ENCODE measurements at regions not wholly inside any gene's neighbourhood (a gene's known extent, or its start where the extent isn't known, plus 50 kb on each side); places are given as distances from the start of the nearest gene placed in this dataset.

DNA sequence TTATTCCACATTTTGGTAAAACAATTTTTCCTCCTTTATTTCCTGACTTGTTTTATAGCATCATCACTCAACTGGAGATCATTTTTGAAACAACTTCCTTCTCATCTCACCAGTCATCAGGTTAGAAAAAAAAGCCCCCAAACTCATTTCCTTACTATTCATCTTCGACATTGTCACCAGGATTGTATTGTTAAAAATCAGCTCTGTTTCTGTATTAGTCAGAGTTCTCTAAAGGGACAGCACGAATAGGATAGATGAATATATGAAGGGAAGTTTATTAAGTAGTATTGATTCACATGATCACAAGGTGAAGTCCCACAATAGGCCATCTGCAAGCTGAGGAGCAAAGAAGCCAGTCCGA, 392.6 kb downstream of the FUT8 start:
- Histone ChIP-seq H3K4me3 (ENCODE audit: low read length) (no peak overlapping the region), H3K9me3 (ENCODE audit: control insufficient read depth in 2 of 3, low read length in 3 of 3) (peaks cover 0 to 13% (median 4%) of the 10 kb centered on the region in 3 experiments), H3K27me3 (ENCODE audit: control insufficient read depth in 2 of 2, insufficient read depth in 2 of 2, low read length in 2 of 2) (no peaks in the 10 kb centered on the region), H3K4me1 (ENCODE audit: control insufficient read depth in 2 of 2, insufficient read depth in 2 of 2, low read length in 2 of 2) (no peaks in the 10 kb centered on the region), H3K36me3 (ENCODE audit: control insufficient read depth in 2 of 3, insufficient read depth in 3 of 3, low read length in 3 of 3) (no peaks in the 10 kb centered on the region), H3K27ac (ENCODE audit: low read depth, low read length) (no peak overlapping the region)
- DNase-seq (no peak), ATAC-seq (no peak)
- Mint-ChIP-seq H3K27me3 (peaks cover 0 to 5% (median 0%) of the 10 kb centered on the region in 5 donors), H3K27ac (no peak overlapping the region), H3K36me3 (peaks cover 0 to 3% (median 0%) of the 10 kb centered on the region in 5 donors), H3K4me3 (no peak overlapping the region), H3K9me3 (peaks cover 0 to 4% (median 2%) of the 10 kb centered on the region in 11 donors), H3K4me1 (no peaks in the 10 kb centered on the region)
- POLR2A ChIA-PET, result no interaction called here
- intact Hi-C loops (cut with micrococcal nuclease), result no loop called here
- CTCF ChIA-PET, result no interaction called here

DNA sequence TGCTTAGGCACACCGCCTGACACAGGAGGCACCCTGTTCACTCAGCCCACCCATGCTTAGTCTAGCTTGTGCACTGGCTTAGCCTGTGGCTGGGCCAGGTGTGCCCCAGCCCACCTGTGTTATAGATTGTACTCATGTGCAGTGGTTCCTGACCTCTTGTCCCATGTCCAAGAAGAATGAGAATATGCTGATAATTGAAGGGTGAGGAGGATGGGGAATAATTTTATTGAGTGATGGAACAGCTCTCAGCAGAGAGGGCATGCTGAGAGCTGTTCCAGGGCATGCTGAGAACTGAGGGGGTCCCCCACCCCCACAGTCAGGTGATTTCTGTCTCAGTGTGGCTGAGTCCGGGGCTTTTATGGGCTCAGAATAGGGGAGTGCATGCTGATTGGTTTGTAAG, 395.9 kb downstream of the FUT8 start:
- no peak overlapping the region for H3K27ac Mint-ChIP-seq
- DNase-seq (no peak), ATAC-seq (no peak)
- Histone ChIP-seq H3K4me1 (ENCODE audit: control insufficient read depth in 2 of 2, insufficient read depth in 2 of 2, low read length in 2 of 2) (no peaks in the 10 kb centered on the region), H3K36me3 (ENCODE audit: control insufficient read depth in 2 of 3, insufficient read depth in 3 of 3, low read length in 3 of 3) (no peaks in the 10 kb centered on the region), H3K9me3 (ENCODE audit: control insufficient read depth in 2 of 3, low read length in 3 of 3) (peaks cover 0 to 13% (median 4%) of the 10 kb centered on the region in 3 experiments), H3K27me3 (ENCODE audit: control insufficient read depth in 2 of 2, insufficient read depth in 2 of 2, low read length in 2 of 2) (no peaks in the 10 kb centered on the region), H3K4me3 (ENCODE audit: low read length) (no peak overlapping the region), H3K27ac (ENCODE audit: low read depth, low read length) (no peak overlapping the region)
- ChIA-PET POLR2A (no interaction called here), CTCF (no interaction called here)
- peaks cover 0 to under 1% (median under 1%) of the 10 kb centered on the region in 7 donors for H3K4me1 Mint-ChIP-seq
- intact Hi-C loops (cut with micrococcal nuclease), result no loop called here
- H3K27me3 Mint-ChIP-seq, result peaks cover 0 to 17% (median 0%) of the 10 kb centered on the region in 5 donors
- H3K9me3 Mint-ChIP-seq, result peaks cover 0 to 8% (median 2%) of the 10 kb centered on the region in 11 donors
- no peak overlapping the region for H3K4me3 Mint-ChIP-seq
- peaks cover 0 to 4% (median 0%) of the 10 kb centered on the region in 5 donors for H3K36me3 Mint-ChIP-seq

DNA sequence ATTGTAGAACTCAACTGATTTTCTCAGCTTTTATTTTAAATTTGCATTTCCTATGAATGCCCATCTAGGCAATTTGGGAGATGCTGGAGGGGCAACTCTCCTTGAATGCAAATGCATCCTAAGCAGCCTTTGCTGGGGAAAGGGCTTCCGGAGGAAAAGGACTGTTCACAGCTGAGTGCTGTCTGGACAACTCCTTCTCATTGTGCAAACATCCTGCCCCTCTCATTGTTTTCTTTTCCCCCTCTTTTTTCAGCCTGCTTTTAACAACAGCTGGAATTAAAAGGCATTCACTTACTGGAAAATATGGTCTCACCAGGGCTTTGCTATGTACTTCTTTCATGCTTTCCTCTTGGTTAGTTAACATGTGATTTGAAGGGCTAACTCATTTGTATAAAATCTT, 397.8 kb downstream of the FUT8 start:
- H3K27me3 Mint-ChIP-seq, result peaks cover 0 to 17% (median 0%) of the 10 kb centered on the region in 5 donors
- H3K4me3 Mint-ChIP-seq, result no peak overlapping the region
- Histone ChIP-seq H3K9me3 (ENCODE audit: control insufficient read depth in 2 of 3, low read length in 3 of 3) (peaks cover 0 to 13% (median 4%) of the 10 kb centered on the region in 3 experiments), H3K27me3 (ENCODE audit: control insufficient read depth in 2 of 2, insufficient read depth in 2 of 2, low read length in 2 of 2) (no peaks in the 10 kb centered on the region), H3K36me3 (ENCODE audit: control insufficient read depth in 2 of 3, insufficient read depth in 3 of 3, low read length in 3 of 3) (no peaks in the 10 kb centered on the region), H3K4me3 (ENCODE audit: low read length) (no peak overlapping the region), H3K27ac (ENCODE audit: low read depth, low read length) (no peak overlapping the region), H3K4me1 (ENCODE audit: control insufficient read depth in 2 of 2, insufficient read depth in 2 of 2, low read length in 2 of 2) (no peaks in the 10 kb centered on the region)
- peaks cover 0 to 4% (median 0%) of the 10 kb centered on the region in 5 donors for H3K36me3 Mint-ChIP-seq
- intact Hi-C loops (cut with micrococcal nuclease), result no loop called here
- ChIA-PET POLR2A (interaction anchor here (0.8 kb wide), 1 partner anchor 407 kb away, joined by 4 read pairs; no protein-coding TSS in a partner anchor), CTCF (interaction anchor here (1.5 to 7.9 kb wide), 2 partner anchors 260 to 397 kb away, joined by 4 to 36 read pairs; no protein-coding TSS in a partner anchor)
- DNase-seq, result no peak
- H3K27ac Mint-ChIP-seq, result no peak overlapping the region
- H3K4me1 Mint-ChIP-seq, result peaks cover 0 to 7% (median 5%) of the 10 kb centered on the region in 7 donors
- ATAC-seq, result no peak
- H3K9me3 Mint-ChIP-seq, result peaks cover 0 to 8% (median 2%) of the 10 kb centered on the region in 11 donors

DNA sequence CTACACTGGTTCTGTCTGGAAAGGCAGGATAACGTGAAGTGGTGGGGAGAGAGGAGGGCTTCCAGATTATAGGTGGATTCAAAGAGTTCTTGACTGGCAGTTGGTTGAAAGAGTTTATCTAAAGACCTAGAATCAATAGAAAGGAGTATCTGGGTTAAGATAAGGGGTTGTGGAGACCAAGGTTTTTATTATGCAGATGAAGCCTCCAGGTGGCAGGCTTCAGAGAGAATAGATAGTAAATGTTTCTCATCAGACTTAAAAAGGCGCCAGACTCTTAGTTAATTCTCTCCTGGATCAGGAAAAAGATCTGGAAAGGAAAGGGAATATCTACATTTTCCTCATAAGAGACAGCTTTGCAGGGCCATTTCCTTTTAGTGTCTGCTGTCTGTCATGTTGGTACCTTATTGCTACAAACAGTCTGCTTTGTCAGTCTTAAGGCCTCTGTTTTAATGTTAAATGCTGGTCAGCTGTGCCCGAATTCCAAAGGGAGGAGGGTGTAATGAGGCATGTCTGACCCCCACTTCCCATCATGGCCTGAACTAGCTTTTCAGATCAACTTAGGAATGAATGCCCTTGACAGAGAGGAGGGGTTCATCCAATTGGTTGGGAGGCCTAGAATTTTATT, 401.3 kb downstream of the FUT8 start:
- Mint-ChIP-seq H3K4me3 (no peak overlapping the region), H3K27ac (peak overlapping the region in 2 of 9 donors; percentile 0 to 12), H3K4me1 (peaks cover 0 to 7% (median 5%) of the 10 kb centered on the region in 7 donors), H3K9me3 (peaks cover 0 to 8% (median 2%) of the 10 kb centered on the region in 11 donors), H3K27me3 (peaks cover 0 to 17% (median 0%) of the 10 kb centered on the region in 5 donors), H3K36me3 (peaks cover 0 to 4% (median 0%) of the 10 kb centered on the region in 5 donors)
- ATAC-seq, result no peak
- H3K9me3 ChIP-seq (ENCODE audit: control insufficient read depth in 2 of 3, low read length in 3 of 3), result peaks cover 0 to 3% (median 0%) of the 10 kb centered on the region in 3 experiments
- no peak overlapping the region for H3K4me3 ChIP-seq (ENCODE audit: low read length)
- intact Hi-C loops (cut with micrococcal nuclease), result no loop called here
- POLR2A ChIA-PET, result no interaction called here
- H3K36me3 ChIP-seq (ENCODE audit: control insufficient read depth in 2 of 3, insufficient read depth in 3 of 3, low read length in 3 of 3), result no peaks in the 10 kb centered on the region
- no peaks in the 10 kb centered on the region for H3K4me1 ChIP-seq (ENCODE audit: control insufficient read depth in 2 of 2, insufficient read depth in 2 of 2, low read length in 2 of 2)
- peak in 4 of 9 donors; percentile 2 to 21 (median 9) for DNase-seq
- H3K27me3 ChIP-seq (ENCODE audit: control insufficient read depth in 2 of 2, insufficient read depth in 2 of 2, low read length in 2 of 2), result no peaks in the 10 kb centered on the region
- no peak overlapping the region for H3K27ac ChIP-seq (ENCODE audit: low read depth, low read length)
- CTCF ChIA-PET, result interaction anchor here (0.6 to 7.9 kb wide), 7 partner anchors 15 to 544 kb away, joined by 3 to 36 read pairs (median 3); no protein-coding TSS in a partner anchor

DNA sequence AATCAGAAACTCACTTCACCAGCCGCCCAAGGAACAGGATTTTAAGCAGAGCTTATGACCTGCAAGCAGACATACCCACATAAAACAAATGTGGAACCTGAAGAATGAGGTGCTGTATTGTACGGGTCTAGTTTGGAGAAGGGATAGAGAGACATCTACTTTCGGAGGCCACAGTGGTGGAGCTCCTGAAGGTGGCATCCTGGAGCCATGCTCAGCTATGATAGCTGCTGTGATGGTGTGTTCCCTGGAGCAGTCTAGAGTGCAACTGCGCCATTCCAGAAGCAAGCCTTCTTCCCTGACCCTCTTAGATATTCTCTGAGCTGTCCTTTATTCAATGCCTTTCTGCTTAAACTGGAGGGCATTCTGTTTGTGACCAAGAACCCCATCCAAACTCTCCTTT, 402.6 kb downstream of the FUT8 start:
- ChIA-PET CTCF (interaction anchor here (0.9 to 7.9 kb wide), 7 partner anchors 8 to 400 kb away, joined by 3 to 36 read pairs (median 8); no protein-coding TSS in a partner anchor), POLR2A (interaction anchor here (0.9 kb wide), 1 partner anchor 9 kb away, joined by 3 read pairs; no protein-coding TSS in a partner anchor)
- Histone ChIP-seq H3K4me3 (ENCODE audit: low read length) (no peak overlapping the region), H3K4me1 (ENCODE audit: control insufficient read depth in 2 of 2, insufficient read depth in 2 of 2, low read length in 2 of 2) (no peaks in the 10 kb centered on the region), H3K27ac (ENCODE audit: low read depth, low read length) (no peak overlapping the region), H3K36me3 (ENCODE audit: control insufficient read depth in 2 of 3, insufficient read depth in 3 of 3, low read length in 3 of 3) (no peaks in the 10 kb centered on the region), H3K9me3 (ENCODE audit: control insufficient read depth in 2 of 3, low read length in 3 of 3) (no peaks in the 10 kb centered on the region), H3K27me3 (ENCODE audit: control insufficient read depth in 2 of 2, insufficient read depth in 2 of 2, low read length in 2 of 2) (no peaks in the 10 kb centered on the region)
- Mint-ChIP-seq H3K27ac (no peak overlapping the region), H3K9me3 (peaks cover 0 to 5% (median 0%) of the 10 kb centered on the region in 11 donors), H3K36me3 (peaks cover 0 to 1% (median 0%) of the 10 kb centered on the region in 5 donors), H3K27me3 (peaks cover 0 to 17% (median 0%) of the 10 kb centered on the region in 5 donors), H3K4me3 (no peak overlapping the region), H3K4me1 (peaks cover 0 to 7% (median 5%) of the 10 kb centered on the region in 7 donors)
- intact Hi-C loops (cut with micrococcal nuclease), result loop anchor here in 1 of 2 donors (1.0 kb wide), 2 partner anchors 144 to 255 kb away; no protein-coding TSS in a partner anchor
- no peak for ATAC-seq
- peak in 1 of 9 donors; percentile 12 for DNase-seq

DNA sequence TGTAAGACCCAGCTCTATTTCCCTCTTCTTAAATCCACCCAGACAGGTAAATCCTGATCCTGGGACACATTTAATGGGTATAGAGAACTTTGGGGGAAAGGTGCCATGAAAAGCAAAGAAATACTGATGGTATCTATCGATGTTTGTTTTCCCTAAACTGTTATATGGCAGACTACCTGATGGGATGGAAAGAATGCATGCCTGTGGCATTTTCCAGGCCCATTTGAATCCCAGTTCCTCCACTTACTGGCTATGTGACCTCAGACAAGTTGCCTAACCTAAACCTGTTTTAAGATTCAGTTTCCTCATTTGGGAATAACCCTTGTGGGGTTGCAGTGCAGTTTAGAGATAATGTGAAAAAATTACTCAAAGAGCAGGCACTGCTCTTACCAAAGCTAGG, 404.5 kb downstream of the FUT8 start:
- Histone ChIP-seq H3K4me1 (ENCODE audit: control insufficient read depth in 2 of 2, insufficient read depth in 2 of 2, low read length in 2 of 2) (no peaks in the 10 kb centered on the region), H3K9me3 (ENCODE audit: control insufficient read depth in 2 of 3, low read length in 3 of 3) (no peaks in the 10 kb centered on the region), H3K36me3 (ENCODE audit: control insufficient read depth in 2 of 3, insufficient read depth in 3 of 3, low read length in 3 of 3) (no peaks in the 10 kb centered on the region), H3K27ac (ENCODE audit: low read depth, low read length) (no peak overlapping the region), H3K4me3 (ENCODE audit: low read length) (no peak overlapping the region), H3K27me3 (ENCODE audit: control insufficient read depth in 2 of 2, insufficient read depth in 2 of 2, low read length in 2 of 2) (no peaks in the 10 kb centered on the region)
- ChIA-PET CTCF (interaction anchor here (1.3 to 7.9 kb wide), 3 partner anchors 141 to 254 kb away, joined by 3 to 36 read pairs (median 4); no protein-coding TSS in a partner anchor), POLR2A (no interaction called here)
- Mint-ChIP-seq H3K27me3 (peaks cover 0 to under 1% (median 0%) of the 10 kb centered on the region in 5 donors), H3K27ac (no peak overlapping the region), H3K4me1 (peaks cover 0 to 7% (median 5%) of the 10 kb centered on the region in 7 donors), H3K4me3 (no peak overlapping the region), H3K36me3 (no peaks in the 10 kb centered on the region), H3K9me3 (no peaks in the 10 kb centered on the region)
- intact Hi-C loops (cut with micrococcal nuclease), result no loop called here
- DNase-seq (no peak), ATAC-seq (no peak)

Data from naive thymus-derived CD4-positive, alpha-beta T cell (primary cell).